ENCODE measurements at regions not wholly inside any gene's neighbourhood (a gene's known extent, or its start where the extent isn't known, plus 50 kb on each side); places are given as distances from the start of the nearest gene placed in this dataset.

- TF ChIP-seq CTCF (IDR thresholded peaks at IDR 0.05; ENCODE audit: poor library complexity) = no peak
- no peak for TF ChIP-seq EZH2phosphoT487 (IDR thresholded peaks at IDR 0.05; ENCODE audit: low read depth, severe bottlenecking, unreplicated experiment)
- no peak for TF ChIP-seq EZH2 (IDR thresholded peaks at IDR 0.05; ENCODE audit: borderline replicate concordance)
Observed at GRCh38 chr16:50944436-50944835, 202.6 kb downstream of the CYLD start.
